OCI-LY7 (cell line): ENCODE measurements at regions not wholly inside any gene's neighbourhood (a gene's known extent, or its start where the extent isn't known, plus 50 kb on each side); places are given as distances from the start of the nearest gene placed in this dataset.

ENCODE experiments used
- BruUV-seq: library from RNA; stranded (reverse); fragments of 400-500 nt; replicated peaks from 2 replicates; lab custom pipeline; 2021; lab: Mats Ljungman, UMichigan
- CTCF ChIA-PET: fragments of 300-600 bp; sonication (Branson Sonifier 250); formaldehyde crosslinking; loops from one replicate; lab custom pipeline; 2022; ENCODE audit warnings: antibody characterized with exemption; ENCODE audit not compliant: unreplicated experiment; lab: Charles Lee
- POLR2A ChIA-PET: fragments of 300-600 bp; sonication (Branson Sonifier 250); formaldehyde crosslinking; loops from one replicate; lab custom pipeline; 2022; ENCODE audit warnings: antibody characterized with exemption; lab: Charles Lee
- DNase-seq: peaks from one replicate; pipeline ENCODE4 v3.0.0-alpha.2; 2015; ENCODE audit warnings: low spot score
- H2AFZ ChIP-seq: fragments of 200-600 bp; sonication (generic), shearing (Covaris generic); 2 replicates; pipeline ENCODE4 v1.6.1; 2014; ENCODE audit warnings: mild to moderate bottlenecking, antibody characterized with exemption, low read length, moderate library complexity
- H3K27ac ChIP-seq: fragments of 200-600 bp; sonication (generic); 2 replicates; pipeline ENCODE4 v1.5.1; 2014; ENCODE audit warnings: mixed run types, low read depth, mild to moderate bottlenecking, moderate library complexity, low read length, inconsistent platforms; ENCODE audit not compliant: poor library complexity, severe bottlenecking
- H3K36me3 ChIP-seq: fragments of 200-600 bp; sonication (generic); 2 replicates; pipeline ENCODE4 v1.6.1; 2014; ENCODE audit warnings: mild to moderate bottlenecking, antibody characterized with exemption, low read length, moderate library complexity, mixed read lengths; ENCODE audit not compliant: insufficient read depth
- H3K4me1 ChIP-seq: fragments of 200-600 bp; sonication (generic); 2 replicates; pipeline ENCODE4 v1.5.1; 2014; ENCODE audit warnings: mild to moderate bottlenecking, low read length; ENCODE audit not compliant: insufficient read depth, poor library complexity, severe bottlenecking
- H3K4me2 ChIP-seq: fragments of 200-600 bp; sonication (generic); 2 replicates; pipeline ENCODE4 v1.6.1; 2014; ENCODE audit warnings: mild to moderate bottlenecking, low read length
- H3K4me3 ChIP-seq: fragments of 200-600 bp; sonication (generic); 2 replicates; pipeline ENCODE4 v1.5.1; 2014; ENCODE audit warnings: mild to moderate bottlenecking, low read depth, low read length; ENCODE audit not compliant: poor library complexity, severe bottlenecking
- H3K79me2 ChIP-seq: fragments of 200-600 bp; sonication (generic); 2 replicates; pipeline ENCODE4 v1.6.1; 2016; ENCODE audit warnings: low read depth, mild to moderate bottlenecking, low read length, moderate library complexity, mixed read lengths; ENCODE audit not compliant: insufficient read depth
- H3K9me2 ChIP-seq: fragments of 200-600 bp; sonication (generic); 2 replicates; pipeline ENCODE4 v1.6.1; 2016; ENCODE audit warnings: mild to moderate bottlenecking, low read length, mixed read lengths; ENCODE audit not compliant: insufficient read depth
- H3K9me3 ChIP-seq: fragments of 200-600 bp; sonication (generic); 2 replicates; pipeline ENCODE4 v1.6.1; 2014; ENCODE audit warnings: mild to moderate bottlenecking, mixed run types, low read length, mixed read lengths
- H4K20me1 ChIP-seq: fragments of 200-600 bp; sonication (generic); 2 replicates; pipeline ENCODE4 v1.6.1; 2014; ENCODE audit warnings: mild to moderate bottlenecking, antibody characterized with exemption, low read length, moderate library complexity, mixed read lengths; ENCODE audit not compliant: insufficient read depth
- CTCF ChIP-seq: fragments of 200-600 bp; sonication (generic); conservative IDR thresholded peaks from 2 replicates; pipeline ENCODE4 v1.5.1; 2014; ENCODE audit warnings: mild to moderate bottlenecking, antibody characterized with exemption, low read length, moderate library complexity, mixed read lengths
- EZH2phosphoT487 ChIP-seq: fragments of 200-600 bp; sonication (generic); IDR thresholded peaks from 2 replicates; pipeline ENCODE4 v1.6.1; 2018; ENCODE audit warnings: low read depth, borderline replicate concordance, mild to moderate bottlenecking, mixed run types, antibody characterized with exemption, low read length, moderate library complexity, mixed read lengths
- intact Hi-C: fragments of 100-400 bp; cut with micrococcal nuclease; formaldehyde crosslinking; loops from one replicate; pipeline ENCODE4 v1.10.0; 2022; ENCODE audit not compliant: unreplicated experiment

- Histone ChIP-seq H3K9me3 (no peaks in the 10 kb centered on the region), H3K4me2 (no peak overlapping the region), H3K9me2 (no peaks in the 10 kb centered on the region), H3K27ac (no peak overlapping the region), H3K79me2 (no peaks in the 10 kb centered on the region), H2AFZ (no peak overlapping the region), H3K4me3 (no peak overlapping the region), H3K36me3 (no peaks in the 10 kb centered on the region), H4K20me1 (no peaks in the 10 kb centered on the region), H3K4me1 (no peaks in the 10 kb centered on the region)
- CTCF ChIA-PET: no interaction called here
- DNase-seq: no peak
- intact Hi-C loops: no loop called here
- POLR2A ChIA-PET: no interaction called here
- TF ChIP-seq CTCF (no peak), EZH2phosphoT487 (no peak)
- no TSS peak for BruUV-seq
Measured at GRCh38 chr14:54050759-54051158, 94.1 kb upstream of the BMP4 start.

GRCh38 chr14:54052696-54053385 lies 96.2 kb upstream of the BMP4 start:
- POLR2A ChIA-PET: no interaction called here
- TF ChIP-seq CTCF: no peak
- no peak for TF ChIP-seq EZH2phosphoT487
- no peaks in the 10 kb centered on the region for H3K9me3 ChIP-seq
- H3K27ac ChIP-seq: no peak overlapping the region
- H3K9me2 ChIP-seq: no peaks in the 10 kb centered on the region
- no peak for DNase-seq
- no peaks in the 10 kb centered on the region for H3K79me2 ChIP-seq
- no peak overlapping the region for H3K4me3 ChIP-seq
- CTCF ChIA-PET: no interaction called here
- H3K36me3 ChIP-seq: no peaks in the 10 kb centered on the region
- intact Hi-C loops: no loop called here
- no peak overlapping the region for H3K4me2 ChIP-seq
- no peaks in the 10 kb centered on the region for H4K20me1 ChIP-seq
- H3K4me1 ChIP-seq: no peaks in the 10 kb centered on the region
- no TSS peak for BruUV-seq
- H2AFZ ChIP-seq: no peak overlapping the region

GRCh38 chr14:54053386-54053745 lies 96.7 kb upstream of the BMP4 start:
- no peak overlapping the region for H2AFZ ChIP-seq
- no peak overlapping the region for H3K27ac ChIP-seq
- CTCF ChIA-PET: no interaction called here
- no peaks in the 10 kb centered on the region for H3K79me2 ChIP-seq
- no TSS peak for BruUV-seq
- no peaks in the 10 kb centered on the region for H4K20me1 ChIP-seq
- POLR2A ChIA-PET: no interaction called here
- DNase-seq: no peak
- H3K9me3 ChIP-seq: no peaks in the 10 kb centered on the region
- intact Hi-C loops: no loop called here
- H3K4me1 ChIP-seq: no peaks in the 10 kb centered on the region
- no peaks in the 10 kb centered on the region for H3K9me2 ChIP-seq
- H3K4me2 ChIP-seq: no peak overlapping the region
- H3K4me3 ChIP-seq: no peak overlapping the region
- no peaks in the 10 kb centered on the region for H3K36me3 ChIP-seq
- TF ChIP-seq CTCF (no peak), EZH2phosphoT487 (no peak)
